Stimulated activated CD8-positive, alpha-beta memory T cell treated with anti-CD3 and anti-CD28 coated beads, Interleukin-4, amount 100 ng/mL, for 4 hours (primary cell): ENCODE measurements at regions not wholly inside any gene's neighbourhood (a gene's known extent, or its start where the extent isn't known, plus 50 kb on each side); places are given as distances from the start of the nearest gene placed in this dataset.

Source experiments
- DNase-seq, 2 donors: peaks; one replicate each; pipeline ENCODE4 v3.0.0-alpha.2; 2020; ENCODE audit warnings: low read depth in 2 of 2, low spot score in 1 of 2

GRCh38 chr4:24303926-24304325, 280.4 kb downstream of the DHX15 start:
- no peak for DNase-seq

- DNase-seq = no peak
Measured at GRCh38 chr4:24298911-24299310, 285.4 kb downstream of the DHX15 start.

- DNase-seq = no peak
Measured at GRCh38 chr4:24287096-24287495, 297.3 kb downstream of the DHX15 start.

GRCh38 chr4:24285759-24286158, 298.6 kb downstream of the DHX15 start:
- DNase-seq = no peak

- no peak for DNase-seq
Measured at GRCh38 chr4:24282446-24282845, 301.9 kb downstream of the DHX15 start.

- DNase-seq = no peak
Measured at GRCh38 chr4:24279911-24280375, 304.4 kb downstream of the DHX15 start.

- DNase-seq = no peak
Measured at GRCh38 chr4:24279469-24279868, 304.9 kb downstream of the DHX15 start.

GRCh38 chr4:24278693-24279092, 305.7 kb downstream of the DHX15 start:
- no peak for DNase-seq

- DNase-seq = no peak
Measured at GRCh38 chr4:24274381-24274941, 309.9 kb downstream of the DHX15 start.

GRCh38 chr4:24273136-24273535, 311.2 kb downstream of the DHX15 start:
- no peak for DNase-seq

GRCh38 chr4:24266951-24267722, 317.2 kb downstream of the DHX15 start:
- DNase-seq = no peak

- DNase-seq = no peak
Measured at GRCh38 chr4:24265989-24266388, 318.4 kb downstream of the DHX15 start.

- DNase-seq = no peak
Measured at GRCh38 chr4:24262616-24263015, 321.7 kb downstream of the DHX15 start.

GRCh38 chr4:24262084-24262483, 322.3 kb downstream of the DHX15 start:
- no peak for DNase-seq

GRCh38 chr4:24260923-24261564, 323.3 kb downstream of the DHX15 start:
- no peak for DNase-seq

- DNase-seq = no peak
Measured at GRCh38 chr4:24260133-24260715, 324.1 kb downstream of the DHX15 start.

- DNase-seq = no peak
Measured at GRCh38 chr4:24256547-24256946, 327.8 kb downstream of the DHX15 start.

- DNase-seq = no peak
Measured at GRCh38 chr4:24256066-24256465, 328.3 kb downstream of the DHX15 start.

GRCh38 chr4:24252121-24252520, 332.2 kb downstream of the DHX15 start:
- DNase-seq = no peak

- DNase-seq = no peak
Measured at GRCh38 chr4:24251589-24251988, 332.8 kb downstream of the DHX15 start.

- no peak for DNase-seq
Measured at GRCh38 chr4:24249972-24250371, 334.4 kb downstream of the DHX15 start.
